GM23248 (cell line): ENCODE measurements at regions not wholly inside any gene's neighbourhood (a gene's known extent, or its start where the extent isn't known, plus 50 kb on each side); places are given as distances from the start of the nearest gene placed in this dataset.

Experiments
- DNase-seq: peaks from one replicate; pipeline ENCODE4 v3.0.0-alpha.2; 2015
- H2AFZ ChIP-seq: fragments of 200-600 bp; sonication (generic); 2 replicates; pipeline ENCODE4 v1.6.1; 2016; ENCODE audit warnings: antibody characterized with exemption
- H3F3A ChIP-seq: fragments of 200-600 bp; sonication (generic); 2 replicates; pipeline ENCODE4 v1.6.1; 2016; ENCODE audit warnings: mild to moderate bottlenecking, antibody characterized with exemption, mixed run types; ENCODE audit not compliant: insufficient read depth
- H3K27ac ChIP-seq: fragments of 200-600 bp; sonication (generic); 2 replicates; pipeline ENCODE4 v1.5.1; 2016; ENCODE audit warnings: mild to moderate bottlenecking
- H3K27me3 ChIP-seq: fragments of 200-600 bp; sonication (generic); replicated peaks from 2 replicates; pipeline ENCODE4 v1.6.1; 2016; ENCODE audit warnings: mild to moderate bottlenecking; ENCODE audit not compliant: insufficient read depth
- H3K36me3 ChIP-seq: fragments of 200-600 bp; sonication (generic); 2 replicates; pipeline ENCODE4 v1.6.1; 2016; ENCODE audit warnings: low read depth, mild to moderate bottlenecking
- H3K4me1 ChIP-seq: fragments of 200-600 bp; sonication (generic); 2 replicates; pipeline ENCODE4 v1.6.1; 2016; ENCODE audit warnings: mild to moderate bottlenecking; ENCODE audit not compliant: insufficient read depth
- H3K4me2 ChIP-seq: fragments of 200-600 bp; sonication (generic); one replicate; pipeline ENCODE4 v1.6.1; 2016; ENCODE audit warnings: mild to moderate bottlenecking; ENCODE audit not compliant: unreplicated experiment
- H3K4me3 ChIP-seq: fragments of 200-600 bp; sonication (generic); 2 replicates; pipeline ENCODE4 v1.5.1; 2016; ENCODE audit warnings: mild to moderate bottlenecking
- H3K79me2 ChIP-seq: fragments of 200-600 bp; sonication (generic); 2 replicates; pipeline ENCODE4 v1.6.1; 2016; ENCODE audit warnings: mild to moderate bottlenecking; ENCODE audit not compliant: insufficient read depth
- H3K9ac ChIP-seq: fragments of 200-600 bp; sonication (generic); 2 replicates; pipeline ENCODE4 v1.6.1; 2016; ENCODE audit warnings: mild to moderate bottlenecking
- H3K9me2 ChIP-seq: fragments of 200-600 bp; sonication (generic); 2 replicates; pipeline ENCODE4 v1.6.1; 2016; ENCODE audit warnings: mixed run types, mild to moderate bottlenecking, moderate library complexity; ENCODE audit not compliant: insufficient read depth
- H3K9me3 ChIP-seq: fragments of 200-600 bp; sonication (generic); one replicate; pipeline ENCODE4 v1.6.1; 2017; ENCODE audit warnings: low read depth
- H4K20me1 ChIP-seq: fragments of 200-600 bp; sonication (generic); 2 replicates; pipeline ENCODE4 v1.6.0; 2016; ENCODE audit not compliant: insufficient read depth
- EZH2 ChIP-seq: fragments of 200-600 bp; sonication (generic); IDR thresholded peaks from 2 replicates; pipeline ENCODE4 v1.6.1; 2018; ENCODE audit warnings: antibody characterized with exemption, mild to moderate bottlenecking; ENCODE audit not compliant: insufficient read depth, poor library complexity, severe bottlenecking
- EZH2phosphoT487 ChIP-seq: fragments of 200-600 bp; sonication (generic); IDR thresholded peaks from 2 replicates; pipeline ENCODE4 v1.6.1; 2018; ENCODE audit warnings: antibody characterized with exemption, moderate library complexity, mild to moderate bottlenecking, low read depth; ENCODE audit not compliant: insufficient read depth
- WGBS, 2 experiments: methylation state at CpG; one replicate each; pipeline ENCODE4 v1.1.6; 2015 to 2017; ENCODE audit warnings: low lambda C conversion rate in 2 of 2, low coverage in 1 of 2; ENCODE audit errors: missing lambda C conversion rate in 2 of 2; 5-methylcytosine and 5-hydroxymethylcytosine counted together
- in situ Hi-C: fragments of 300-500 bp; cut with MboI; formaldehyde crosslinking; loops from 2 replicates; pipeline ENCODE4 v1.15.0; 2020

DNA sequence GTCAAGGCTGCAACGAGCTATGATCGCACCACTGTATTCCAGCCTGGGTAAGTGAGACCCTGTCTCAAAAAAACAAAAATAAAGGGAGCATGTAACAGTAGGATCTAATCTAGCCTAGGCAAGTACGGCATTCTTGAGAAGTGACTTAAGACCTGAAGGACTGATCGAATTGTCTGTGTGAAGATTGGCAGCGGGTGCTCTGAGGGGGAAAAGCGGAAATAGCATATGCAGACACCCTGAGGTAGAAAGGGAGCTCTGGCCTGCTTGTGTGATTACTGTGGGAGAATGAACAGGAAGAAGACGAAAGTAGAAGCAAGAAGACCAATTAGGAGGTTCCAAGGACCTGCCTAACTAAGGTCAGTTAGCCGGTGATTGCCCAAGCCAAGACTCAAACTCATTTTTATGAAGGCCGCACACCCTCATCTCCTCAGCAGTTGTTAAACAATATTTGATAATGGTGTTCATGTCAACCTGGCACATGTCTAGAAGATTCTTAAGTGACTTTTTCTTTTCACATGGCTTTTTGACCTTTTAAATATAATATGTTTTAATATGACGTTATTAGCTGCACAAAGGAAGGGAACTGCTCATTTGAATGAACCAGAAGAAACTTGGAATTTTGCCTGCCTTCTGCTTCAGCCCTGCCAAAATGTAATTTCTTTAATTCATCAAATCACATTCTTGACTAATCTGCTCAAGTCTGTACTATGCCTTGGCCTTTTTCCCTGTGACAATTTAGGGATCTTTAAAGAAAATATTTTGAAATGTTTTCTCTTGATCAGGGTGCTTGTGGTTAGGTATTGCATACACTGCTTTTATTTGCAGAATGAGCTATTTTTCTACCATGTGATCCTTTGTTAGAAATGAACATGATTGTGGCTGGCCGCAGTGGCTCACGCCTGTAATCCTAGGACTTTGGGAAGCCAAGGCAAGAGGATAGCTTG, 289.2 kb upstream of the DMRT1 start:
- no peaks in the 10 kb centered on the region for H3K9me3 ChIP-seq
- H3K4me3 ChIP-seq = no peak overlapping the region
- no peaks in the 10 kb centered on the region for H3K9me2 ChIP-seq
- H3K9ac ChIP-seq = no peak overlapping the region
- no peaks in the 10 kb centered on the region for H3K79me2 ChIP-seq
- WGBS, 2 experiments = 56 to 58% methylated on average over 12 of the region's 12 CpGs
- H3K4me1 ChIP-seq = no peaks in the 10 kb centered on the region
- H3F3A ChIP-seq = no peaks in the 10 kb centered on the region
- no peaks in the 10 kb centered on the region for H3K36me3 ChIP-seq
- H3K4me2 ChIP-seq = no peak overlapping the region
- no peak overlapping the region for H2AFZ ChIP-seq
- no peak for TF ChIP-seq EZH2phosphoT487
- no peak overlapping the region for H3K27ac ChIP-seq
- H4K20me1 ChIP-seq = no peaks in the 10 kb centered on the region
- in situ Hi-C loops = no loop called here
- no peaks in the 10 kb centered on the region; the same call in 1 of the 2 replicates for H3K27me3 ChIP-seq
- DNase-seq = no peak

DNA sequence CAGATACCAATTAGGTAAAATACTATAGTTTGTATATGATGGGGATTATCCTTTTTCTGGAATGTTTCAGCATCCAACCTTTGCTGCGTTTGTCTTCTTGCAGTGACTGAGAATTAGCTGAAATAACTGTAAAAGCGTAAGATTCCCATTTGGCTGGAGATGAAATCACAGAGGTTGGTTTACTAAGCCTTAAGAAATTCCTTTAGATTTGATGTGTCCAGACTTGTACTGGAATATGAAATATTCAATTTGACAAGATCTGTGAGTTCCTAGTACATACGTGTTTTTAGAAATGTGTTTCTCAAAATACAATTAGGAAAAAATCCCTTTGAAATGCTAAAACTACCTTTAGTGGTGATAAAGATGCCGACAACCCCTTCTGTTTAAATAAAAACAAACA, 286.0 kb upstream of the DMRT1 start:
- H3K4me2 ChIP-seq = no peak overlapping the region
- H3K79me2 ChIP-seq = no peaks in the 10 kb centered on the region
- in situ Hi-C loops = no loop called here
- H3K27me3 ChIP-seq = no peaks in the 10 kb centered on the region; the same call in 1 of the 2 replicates
- 57 to 70% methylated on average over 4 of the region's 4 CpGs for WGBS, 2 experiments
- no peak for DNase-seq
- TF ChIP-seq EZH2 (no peak), EZH2phosphoT487 (no peak)
- no peaks in the 10 kb centered on the region for H3K36me3 ChIP-seq
- no peaks in the 10 kb centered on the region for H3F3A ChIP-seq
- H3K9me3 ChIP-seq = no peaks in the 10 kb centered on the region
- no peak overlapping the region for H3K4me3 ChIP-seq
- no peaks in the 10 kb centered on the region for H3K4me1 ChIP-seq
- H2AFZ ChIP-seq = no peak overlapping the region
- H4K20me1 ChIP-seq = no peaks in the 10 kb centered on the region
- H3K9ac ChIP-seq = no peak overlapping the region
- no peaks in the 10 kb centered on the region for H3K9me2 ChIP-seq
- H3K27ac ChIP-seq = no peak overlapping the region

DNA sequence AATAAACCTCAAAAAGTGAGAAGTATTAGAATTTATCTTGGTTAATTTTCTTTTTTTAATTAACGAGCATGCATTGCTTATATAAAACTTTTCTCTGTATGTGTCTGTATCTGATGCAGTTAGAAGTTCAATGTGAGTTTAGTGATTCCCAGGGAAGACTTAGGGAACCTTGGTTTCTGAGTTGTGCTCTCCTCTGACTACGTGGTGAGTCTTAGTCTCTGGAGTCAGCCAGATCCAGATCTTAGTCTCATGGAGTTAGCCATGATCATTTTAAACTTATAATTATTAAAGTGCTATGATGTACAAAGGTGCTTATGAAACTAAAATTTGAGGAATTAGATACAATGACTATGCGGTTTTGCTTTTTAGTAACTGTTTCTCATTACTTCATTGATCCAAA, 285.3 kb upstream of the DMRT1 start:
- Histone ChIP-seq H3K4me1 (no peaks in the 10 kb centered on the region), H3K4me3 (no peak overlapping the region), H3K9me3 (no peaks in the 10 kb centered on the region), H3K9me2 (no peaks in the 10 kb centered on the region), H3F3A (no peaks in the 10 kb centered on the region), H3K36me3 (no peaks in the 10 kb centered on the region), H3K9ac (no peak overlapping the region), H3K27me3 (no peaks in the 10 kb centered on the region; the same call in 1 of the 2 replicates), H4K20me1 (no peaks in the 10 kb centered on the region), H3K27ac (no peak overlapping the region), H3K79me2 (no peaks in the 10 kb centered on the region), H3K4me2 (no peak overlapping the region), H2AFZ (no peak overlapping the region)
- TF ChIP-seq EZH2phosphoT487 (no peak), EZH2 (no peak)
- DNase-seq = peak; percentile 5
- WGBS, 2 experiments = 40 to 42% methylated on average over 3 of the region's 3 CpGs
- in situ Hi-C loops = no loop called here

DNA sequence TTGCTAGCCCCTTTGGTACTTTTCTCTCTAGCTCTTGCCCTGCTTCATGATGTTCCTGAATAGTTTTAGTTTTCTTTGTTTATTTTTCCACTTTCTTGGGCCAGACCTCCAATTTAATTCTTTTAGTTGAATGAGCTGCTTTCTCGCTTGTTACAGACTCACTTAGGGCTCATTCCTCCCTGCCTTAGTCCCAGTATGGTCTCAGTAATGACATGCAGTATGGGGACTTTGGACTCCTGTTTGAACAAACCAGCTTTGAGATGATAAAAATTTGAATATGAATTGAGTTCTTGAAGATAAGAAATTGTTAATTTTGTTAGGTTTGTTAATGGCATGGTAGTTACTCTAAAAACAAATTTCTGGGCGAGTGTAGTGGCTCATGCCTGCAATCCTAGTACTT, 284.8 kb upstream of the DMRT1 start:
- Histone ChIP-seq H3K79me2 (no peaks in the 10 kb centered on the region), H3K9ac (no peak overlapping the region), H3K4me3 (no peak overlapping the region), H3K27ac (no peak overlapping the region), H3K4me1 (no peaks in the 10 kb centered on the region), H3K9me2 (no peaks in the 10 kb centered on the region), H4K20me1 (no peaks in the 10 kb centered on the region), H3K27me3 (no peaks in the 10 kb centered on the region; the same call in 1 of the 2 replicates), H3K36me3 (no peaks in the 10 kb centered on the region), H3F3A (no peaks in the 10 kb centered on the region), H2AFZ (no peak overlapping the region), H3K4me2 (no peak overlapping the region), H3K9me3 (no peaks in the 10 kb centered on the region)
- in situ Hi-C loops = no loop called here
- TF ChIP-seq EZH2phosphoT487 = no peak
- no peak for TF ChIP-seq EZH2
- no peak for DNase-seq
- 37 to 38% methylated on average over 2 of the region's 2 CpGs for WGBS, 2 experiments
